ENCODE measurements at regions not wholly inside any gene's neighbourhood (a gene's known extent, or its start where the extent isn't known, plus 50 kb on each side); places are given as distances from the start of the nearest gene placed in this dataset.

- TF ChIP-seq CTCF (IDR thresholded peaks at IDR 0.05) (no peak), POLR2A (IDR thresholded peaks at IDR 0.05) (no peak), POLR2AphosphoS5 (IDR thresholded peaks at IDR 0.05) (no peak)
Measured at GRCh38 chr1:70764747-70765146, 282.9 kb downstream of the PTGER3 start.
